Endodermal cell (in vitro differentiated cells): ENCODE measurements at regions not wholly inside any gene's neighbourhood (a gene's known extent, or its start where the extent isn't known, plus 50 kb on each side); places are given as distances from the start of the nearest gene placed in this dataset.

ENCODE experiments used
- DNase-seq: peaks from one replicate; pipeline ENCODE4 v3.0.0-alpha.2; 2017
- H3K27ac ChIP-seq: 2 replicates; pipeline ENCODE4 v1.5.1; 2013; ENCODE audit warnings: mild to moderate bottlenecking, low read depth, low read length, moderate library complexity
- H3K27me3 ChIP-seq: 2 replicates; pipeline ENCODE4 v1.6.1; 2013; ENCODE audit warnings: mild to moderate bottlenecking, low read length, moderate library complexity; ENCODE audit not compliant: insufficient read depth, control insufficient read depth, poor library complexity, severe bottlenecking
- H3K36me3 ChIP-seq: 2 replicates; pipeline ENCODE4 v1.7.0; 2013; ENCODE audit warnings: mild to moderate bottlenecking, low read length, moderate library complexity; ENCODE audit not compliant: control insufficient read depth, insufficient read depth
- H3K4me1 ChIP-seq: one replicate; pipeline ENCODE4 v1.7.0; 2013; ENCODE audit warnings: low read length; ENCODE audit not compliant: control insufficient read depth, insufficient read depth
- H3K4me3 ChIP-seq: 2 replicates; pipeline ENCODE4 v1.5.1; 2013; ENCODE audit warnings: mild to moderate bottlenecking, low read length, moderate library complexity
- H3K9ac ChIP-seq: 2 replicates; pipeline ENCODE4 v1.6.1; 2013; ENCODE audit warnings: mild to moderate bottlenecking, low read length, moderate library complexity; ENCODE audit not compliant: poor library complexity, severe bottlenecking; ENCODE audit errors: extremely low read depth
- H3K9me3 ChIP-seq: 2 replicates; pipeline ENCODE4 v1.6.1; 2013; ENCODE audit warnings: mild to moderate bottlenecking, low read length, moderate library complexity; ENCODE audit not compliant: control insufficient read depth
- H3K27ac Mint-ChIP-seq: 2 replicates; pipeline ENCODE4 v1.8.0; 2020; ENCODE audit warnings: mixed read lengths
- H3K27me3 Mint-ChIP-seq: 2 replicates; pipeline ENCODE4 v1.8.0; 2021; ENCODE audit warnings: mild to moderate bottlenecking, mixed read lengths; ENCODE audit not compliant: insufficient read depth
- H3K36me3 Mint-ChIP-seq: 2 replicates; pipeline ENCODE4 v1.8.0; 2020; ENCODE audit warnings: low read depth, mixed read lengths
- H3K4me1 Mint-ChIP-seq: 2 replicates; pipeline ENCODE4 v1.8.0; 2020; ENCODE audit warnings: mixed read lengths
- H3K4me3 Mint-ChIP-seq: 2 replicates; pipeline ENCODE4 v1.8.0; 2020; ENCODE audit warnings: mild to moderate bottlenecking, moderate library complexity, mixed read lengths
- H3K9me3 Mint-ChIP-seq: 2 replicates; pipeline ENCODE4 v1.8.0; 2020; ENCODE audit warnings: mild to moderate bottlenecking, mixed read lengths
- WGBS, 2 experiments: methylation state at CpG; one replicate each; pipeline versions ENCODE4 v1.1.5 to v1.1.7; 2013; ENCODE audit warnings: missing lambda C conversion rate in 2 of 2, mixed read lengths in 1 of 2; ENCODE audit not compliant: insufficient coverage in 1 of 2, insufficient read length in 1 of 2; 5-methylcytosine and 5-hydroxymethylcytosine counted together
- TF ChIP-seq, protein P1 (sequence below): fragments of 200-600 bp; sonication (generic); conservative IDR thresholded peaks from 2 replicates; pipeline ENCODE4 v1.5.0; 2021; ENCODE audit warnings: antibody characterized with exemption, mild to moderate bottlenecking

DNA sequence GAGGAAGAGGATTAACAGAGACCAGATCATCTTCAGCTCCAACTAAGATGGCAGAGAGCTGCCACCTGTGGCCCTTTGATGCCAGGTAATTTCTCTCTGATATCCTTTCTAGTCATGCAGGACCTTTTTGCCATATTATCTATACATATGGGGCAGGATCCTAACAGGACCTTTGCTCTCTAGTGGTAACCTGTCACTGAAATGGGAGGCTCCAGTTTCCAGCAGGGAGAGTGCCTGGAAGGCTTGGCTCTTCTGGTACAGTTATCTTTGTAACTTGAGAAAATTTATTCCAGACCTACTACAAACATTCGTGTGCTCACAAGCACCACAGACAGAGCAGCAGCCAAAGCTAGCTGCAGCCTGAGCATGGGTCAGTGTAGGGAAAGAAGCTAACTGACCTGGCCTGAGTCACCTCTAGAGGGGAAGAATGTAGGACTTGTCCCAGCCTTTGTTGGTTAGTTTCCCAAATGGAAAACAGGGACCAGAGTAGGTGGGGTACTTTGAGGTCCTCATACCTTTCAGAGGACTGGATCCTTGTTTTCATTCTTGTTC is 86.5 kb upstream of the MACF1 start:
- Mint-ChIP-seq H3K27ac (no peak overlapping the region), H3K4me3 (no peak overlapping the region), H3K4me1 (peaks cover 11% of the 10 kb centered on the region), H3K36me3 (peaks cover 6% of the 10 kb centered on the region), H3K9me3 (no peaks in the 10 kb centered on the region), H3K27me3 (no peaks in the 10 kb centered on the region)
- peaks cover 3% of the 10 kb centered on the region for H3K9me3 ChIP-seq
- TF ChIP-seq, protein P1, sequence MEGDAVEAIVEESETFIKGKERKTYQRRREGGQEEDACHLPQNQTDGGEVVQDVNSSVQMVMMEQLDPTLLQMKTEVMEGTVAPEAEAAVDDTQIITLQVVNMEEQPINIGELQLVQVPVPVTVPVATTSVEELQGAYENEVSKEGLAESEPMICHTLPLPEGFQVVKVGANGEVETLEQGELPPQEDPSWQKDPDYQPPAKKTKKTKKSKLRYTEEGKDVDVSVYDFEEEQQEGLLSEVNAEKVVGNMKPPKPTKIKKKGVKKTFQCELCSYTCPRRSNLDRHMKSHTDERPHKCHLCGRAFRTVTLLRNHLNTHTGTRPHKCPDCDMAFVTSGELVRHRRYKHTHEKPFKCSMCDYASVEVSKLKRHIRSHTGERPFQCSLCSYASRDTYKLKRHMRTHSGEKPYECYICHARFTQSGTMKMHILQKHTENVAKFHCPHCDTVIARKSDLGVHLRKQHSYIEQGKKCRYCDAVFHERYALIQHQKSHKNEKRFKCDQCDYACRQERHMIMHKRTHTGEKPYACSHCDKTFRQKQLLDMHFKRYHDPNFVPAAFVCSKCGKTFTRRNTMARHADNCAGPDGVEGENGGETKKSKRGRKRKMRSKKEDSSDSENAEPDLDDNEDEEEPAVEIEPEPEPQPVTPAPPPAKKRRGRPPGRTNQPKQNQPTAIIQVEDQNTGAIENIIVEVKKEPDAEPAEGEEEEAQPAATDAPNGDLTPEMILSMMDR, result no peak
- H3K27ac ChIP-seq, result no peak overlapping the region
- no peak overlapping the region for H3K9ac ChIP-seq
- H3K27me3 ChIP-seq, result no peaks in the 10 kb centered on the region
- H3K4me1 ChIP-seq, result peaks cover 4% of the 10 kb centered on the region
- WGBS, 2 experiments, result 84 to 86% methylated on average over 1 of the region's 1 CpG
- DNase-seq, result no peak
- no peak overlapping the region for H3K4me3 ChIP-seq
- H3K36me3 ChIP-seq, result no peaks in the 10 kb centered on the region

DNA sequence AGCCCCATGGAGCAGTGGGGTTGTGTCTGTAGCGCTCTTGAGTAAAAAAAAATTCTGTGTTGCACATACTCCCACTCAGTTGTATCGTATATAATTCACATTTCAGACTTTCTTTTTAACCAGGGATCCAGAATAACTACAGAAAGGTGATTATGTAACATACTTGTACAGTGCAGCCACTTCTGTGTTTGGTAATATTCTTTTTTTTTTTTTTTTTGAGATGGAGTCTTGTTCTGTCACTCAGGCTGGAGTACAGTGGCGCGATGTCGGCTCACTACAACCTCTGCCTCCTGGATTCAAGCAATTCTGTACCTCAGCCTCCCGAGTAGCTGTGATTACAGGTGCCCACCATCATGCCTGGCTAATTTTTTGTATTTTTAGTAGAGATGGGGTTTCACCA is 82.4 kb upstream of the MACF1 start:
- H3K9me3 Mint-ChIP-seq, result no peaks in the 10 kb centered on the region
- DNase-seq, result no peak
- no peaks in the 10 kb centered on the region for H3K36me3 ChIP-seq
- H3K4me1 ChIP-seq, result no peaks in the 10 kb centered on the region
- H3K4me3 Mint-ChIP-seq, result no peak overlapping the region
- no peaks in the 10 kb centered on the region for H3K27me3 ChIP-seq
- peaks cover 3% of the 10 kb centered on the region for H3K9me3 ChIP-seq
- H3K4me3 ChIP-seq, result no peak overlapping the region
- 85 to 96% methylated on average over 5 to 6 of the region's 6 CpGs for WGBS, 2 experiments
- H3K9ac ChIP-seq, result no peak overlapping the region
- H3K27me3 Mint-ChIP-seq, result no peaks in the 10 kb centered on the region
- peaks cover 8% of the 10 kb centered on the region for H3K36me3 Mint-ChIP-seq
- H3K27ac Mint-ChIP-seq, result no peak overlapping the region
- TF ChIP-seq, protein P1, result no peak
- H3K27ac ChIP-seq, result no peak overlapping the region
- H3K4me1 Mint-ChIP-seq, result peaks cover 11% of the 10 kb centered on the region

DNA sequence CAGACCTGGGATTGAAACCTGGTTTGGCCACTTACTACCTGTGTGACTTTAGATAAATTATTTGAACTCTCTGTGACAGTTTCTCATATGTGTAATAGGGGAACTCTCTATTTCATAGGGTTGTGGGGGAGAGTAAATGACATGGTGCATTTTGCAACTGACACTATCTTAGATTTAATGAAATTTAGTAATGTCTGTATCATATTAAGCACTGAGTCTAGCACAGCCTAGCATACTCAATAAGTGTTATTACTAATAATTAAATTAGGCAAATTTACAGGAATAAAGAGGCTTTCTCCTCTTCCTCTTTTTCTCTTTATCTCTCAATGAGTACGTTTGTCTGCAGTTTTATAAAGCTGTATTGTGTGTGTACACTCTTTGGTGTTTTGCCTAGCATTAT is 80.2 kb upstream of the MACF1 start:
- H3K4me1 ChIP-seq, result no peaks in the 10 kb centered on the region
- H3K27ac ChIP-seq, result no peak overlapping the region
- peaks cover 10% of the 10 kb centered on the region for H3K36me3 Mint-ChIP-seq
- WGBS, 2 experiments, result no CpG with 5 or more reads among the region's 1 CpG
- H3K9me3 Mint-ChIP-seq, result no peaks in the 10 kb centered on the region
- H3K27me3 Mint-ChIP-seq, result no peaks in the 10 kb centered on the region
- no peak overlapping the region for H3K27ac Mint-ChIP-seq
- DNase-seq, result no peak
- no peak overlapping the region for H3K4me3 Mint-ChIP-seq
- H3K36me3 ChIP-seq, result no peaks in the 10 kb centered on the region
- H3K4me3 ChIP-seq, result no peak overlapping the region
- TF ChIP-seq, protein P1, result no peak
- peaks cover 6% of the 10 kb centered on the region for H3K4me1 Mint-ChIP-seq
- H3K27me3 ChIP-seq, result no peaks in the 10 kb centered on the region
- no peak overlapping the region for H3K9ac ChIP-seq
- peaks cover 3% of the 10 kb centered on the region for H3K9me3 ChIP-seq
